NB4 (cell line): ENCODE measurements at regions not wholly inside any gene's neighbourhood (a gene's known extent, or its start where the extent isn't known, plus 50 kb on each side); places are given as distances from the start of the nearest gene placed in this dataset.

ENCODE experiments used
- CTCF ChIP-seq: IDR thresholded peaks from one replicate; pipeline ENCODE4 v1.5.1; 2012; ENCODE audit warnings: low read depth, low read length
- MAX ChIP-seq: IDR thresholded peaks from 2 replicates; pipeline ENCODE4 v1.6.1; 2011; ENCODE audit warnings: low read depth, low read length
- POLR2A ChIP-seq: IDR thresholded peaks from 2 replicates; pipeline ENCODE4 v1.6.1; 2011; ENCODE audit warnings: mild to moderate bottlenecking; ENCODE audit not compliant: insufficient read length; ENCODE audit errors: extremely low read depth

GRCh38 chr20:41769592-41770018 lies 151.4 kb upstream of the CHD6 start:
- TF ChIP-seq CTCF (no peak), POLR2A (no peak), MAX (no peak)
